Osteocyte (in vitro differentiated cells): ENCODE measurements at regions not wholly inside any gene's neighbourhood (a gene's known extent, or its start where the extent isn't known, plus 50 kb on each side); places are given as distances from the start of the nearest gene placed in this dataset.
"Not testable (repeated sequence)": the region's sequence is repeated elsewhere in the genome, so short reads cannot be mapped to it uniquely, and the experiment has no call there.

Experiments
- DNase-seq: peaks from one replicate; pipeline ENCODE4 v3.0.0; 2021; ENCODE audit warnings: mixed read lengths; ENCODE audit not compliant: unreplicated experiment; ENCODE audit errors: extremely low spot score
- H3K27ac Mint-ChIP-seq: one replicate; pipeline ENCODE4 v1.8.0; 2021; ENCODE audit warnings: mild to moderate bottlenecking, mixed read lengths; ENCODE audit not compliant: unreplicated experiment
- H3K27me3 Mint-ChIP-seq: one replicate; pipeline ENCODE4 v1.8.0; 2021; ENCODE audit warnings: mixed read lengths; ENCODE audit not compliant: unreplicated experiment
- H3K36me3 Mint-ChIP-seq: one replicate; pipeline ENCODE4 v1.8.0; 2021; ENCODE audit warnings: mixed read lengths; ENCODE audit not compliant: unreplicated experiment
- H3K4me1 Mint-ChIP-seq: one replicate; pipeline ENCODE4 v1.8.0; 2021; ENCODE audit warnings: mixed read lengths; ENCODE audit not compliant: unreplicated experiment
- H3K4me3 Mint-ChIP-seq: one replicate; pipeline ENCODE4 v1.8.0; 2021; ENCODE audit warnings: mild to moderate bottlenecking, moderate library complexity, mixed read lengths; ENCODE audit not compliant: unreplicated experiment
- H3K9me3 Mint-ChIP-seq: one replicate; pipeline ENCODE4 v1.8.0; 2021; ENCODE audit warnings: mixed read lengths; ENCODE audit not compliant: unreplicated experiment
- CTCF ChIP-seq: fragments of 200-600 bp; sonication (generic); IDR thresholded peaks from 2 replicates; pipeline ENCODE4 v1.5.0; 2021; ENCODE audit warnings: antibody characterized with exemption, mild to moderate bottlenecking, moderate library complexity

DNA sequence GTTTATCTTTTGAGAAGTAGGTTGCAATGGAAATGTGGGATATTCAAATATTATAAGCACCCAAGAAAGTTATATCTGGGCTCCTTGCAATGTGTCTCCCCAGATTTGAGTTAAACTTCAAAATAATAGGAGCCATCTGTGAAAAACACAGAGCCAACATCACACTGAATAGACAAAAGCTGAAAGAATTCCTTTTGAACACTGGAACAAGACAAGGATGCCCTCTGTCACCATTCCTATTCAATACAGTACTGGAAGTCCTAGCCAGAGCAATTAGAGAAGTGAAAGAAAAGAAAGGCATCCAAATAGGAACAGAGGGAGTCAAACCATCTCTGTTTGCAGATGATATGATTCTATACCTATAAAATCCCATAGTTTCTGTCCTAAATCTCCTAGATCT is 114.3 kb upstream of the IL1RAPL1 start:
- Mint-ChIP-seq H3K9me3 (peaks cover 64% of the 10 kb centered on the region), H3K36me3 (no peaks in the 10 kb centered on the region), H3K4me1 (no peaks in the 10 kb centered on the region), H3K4me3 (no peak overlapping the region), H3K27ac (no peak overlapping the region), H3K27me3 (no peaks in the 10 kb centered on the region)
- DNase-seq: no peak
- no peak for TF ChIP-seq CTCF

DNA sequence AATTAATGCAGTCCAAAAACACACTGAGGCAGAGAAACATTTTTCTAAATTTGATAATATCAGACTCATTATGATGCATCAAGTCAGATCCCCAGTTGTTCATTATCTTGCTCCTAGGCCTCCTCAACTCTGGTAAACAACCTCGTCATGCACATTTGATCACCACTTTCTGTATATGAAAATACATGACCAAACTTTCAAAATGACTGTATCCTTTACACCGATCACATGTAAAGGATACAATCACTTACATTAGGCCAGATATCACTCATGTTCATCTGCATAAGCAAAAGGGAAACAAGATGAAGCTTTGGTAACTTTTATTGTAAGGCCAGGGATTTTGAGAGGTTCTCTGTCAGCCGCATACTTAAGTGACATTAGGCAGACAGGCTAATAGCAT is 99.4 kb upstream of the IL1RAPL1 start:
- H3K9me3 Mint-ChIP-seq: peaks cover 34% of the 10 kb centered on the region
- no peak for DNase-seq
- no peaks in the 10 kb centered on the region for H3K4me1 Mint-ChIP-seq
- no peak overlapping the region for H3K4me3 Mint-ChIP-seq
- H3K27ac Mint-ChIP-seq: no peak overlapping the region
- TF ChIP-seq CTCF: no peak
- H3K36me3 Mint-ChIP-seq: no peaks in the 10 kb centered on the region
- no peaks in the 10 kb centered on the region for H3K27me3 Mint-ChIP-seq

DNA sequence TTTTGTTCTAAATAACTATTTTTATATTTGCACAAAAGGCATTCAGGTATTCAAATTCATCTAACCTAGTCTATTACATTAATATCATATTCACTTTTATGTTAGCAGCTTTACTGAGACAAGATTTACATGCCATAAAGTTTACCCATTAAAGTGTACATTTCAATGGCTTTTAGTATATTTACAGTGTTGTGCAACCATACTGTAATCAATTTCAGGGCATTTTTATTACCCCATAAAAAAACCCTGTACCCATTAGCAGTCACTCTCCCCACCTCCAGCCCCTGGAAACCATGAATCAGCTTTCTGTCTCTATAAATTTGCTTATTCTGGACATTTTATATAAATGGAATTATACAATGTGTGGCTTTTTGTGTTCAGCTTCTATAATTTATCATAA is 95.9 kb upstream of the IL1RAPL1 start:
- no peak overlapping the region for H3K4me3 Mint-ChIP-seq
- H3K27me3 Mint-ChIP-seq: no peaks in the 10 kb centered on the region
- no peaks in the 10 kb centered on the region for H3K4me1 Mint-ChIP-seq
- no peak for TF ChIP-seq CTCF
- no peak overlapping the region for H3K27ac Mint-ChIP-seq
- no peak for DNase-seq
- H3K36me3 Mint-ChIP-seq: no peaks in the 10 kb centered on the region
- peaks cover 40% of the 10 kb centered on the region for H3K9me3 Mint-ChIP-seq

DNA sequence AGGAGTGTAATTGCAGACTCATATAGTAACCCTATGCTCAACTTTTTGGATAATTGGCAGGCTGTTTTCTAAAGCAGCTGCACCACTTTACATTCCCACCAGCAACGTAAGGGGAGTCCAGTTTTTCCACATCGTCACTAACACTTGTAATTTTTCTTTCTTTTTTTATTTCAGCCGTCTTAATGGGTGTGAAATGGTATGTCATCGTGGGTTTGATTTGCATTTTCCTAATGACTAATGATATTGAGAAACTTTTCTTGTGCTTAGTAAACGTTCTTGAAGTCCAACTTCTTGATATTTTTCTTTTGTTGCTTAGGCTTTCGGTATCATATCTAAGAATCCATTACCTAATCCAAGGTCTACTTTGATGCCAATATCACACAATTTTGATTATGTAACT is 95.3 kb upstream of the IL1RAPL1 start:
- peaks cover 34% of the 10 kb centered on the region for H3K9me3 Mint-ChIP-seq
- H3K4me1 Mint-ChIP-seq: no peaks in the 10 kb centered on the region
- no peak for TF ChIP-seq CTCF
- no peak for DNase-seq
- H3K27ac Mint-ChIP-seq: no peak overlapping the region
- no peaks in the 10 kb centered on the region for H3K36me3 Mint-ChIP-seq
- H3K27me3 Mint-ChIP-seq: no peaks in the 10 kb centered on the region
- H3K4me3 Mint-ChIP-seq: no peak overlapping the region

DNA sequence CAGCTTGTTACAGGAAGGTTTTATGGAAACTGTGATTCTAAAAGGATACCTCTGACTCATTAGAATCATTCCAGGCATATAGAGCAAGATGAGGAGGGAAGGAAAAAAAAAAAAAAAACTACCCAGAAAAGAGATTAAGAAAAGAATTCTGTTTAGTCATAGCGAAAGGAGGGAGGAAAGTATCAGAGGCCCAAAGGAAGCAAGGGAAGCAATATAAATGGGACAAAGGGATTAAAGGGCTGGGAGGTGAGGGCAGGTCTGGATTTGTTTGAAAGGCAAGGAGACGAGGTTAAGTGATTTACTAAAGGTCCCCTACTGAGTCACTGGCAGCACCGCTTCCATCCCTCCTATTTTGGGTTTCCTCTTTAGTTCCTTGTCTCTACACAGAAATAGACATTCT is 88.6 kb upstream of the IL1RAPL1 start:
- no peak overlapping the region for H3K27ac Mint-ChIP-seq
- TF ChIP-seq CTCF: no peak
- H3K36me3 Mint-ChIP-seq: no peaks in the 10 kb centered on the region
- peaks cover 8% of the 10 kb centered on the region for H3K9me3 Mint-ChIP-seq
- H3K4me3 Mint-ChIP-seq: no peak overlapping the region
- no peaks in the 10 kb centered on the region for H3K27me3 Mint-ChIP-seq
- H3K4me1 Mint-ChIP-seq: no peaks in the 10 kb centered on the region
- no peak for DNase-seq

DNA sequence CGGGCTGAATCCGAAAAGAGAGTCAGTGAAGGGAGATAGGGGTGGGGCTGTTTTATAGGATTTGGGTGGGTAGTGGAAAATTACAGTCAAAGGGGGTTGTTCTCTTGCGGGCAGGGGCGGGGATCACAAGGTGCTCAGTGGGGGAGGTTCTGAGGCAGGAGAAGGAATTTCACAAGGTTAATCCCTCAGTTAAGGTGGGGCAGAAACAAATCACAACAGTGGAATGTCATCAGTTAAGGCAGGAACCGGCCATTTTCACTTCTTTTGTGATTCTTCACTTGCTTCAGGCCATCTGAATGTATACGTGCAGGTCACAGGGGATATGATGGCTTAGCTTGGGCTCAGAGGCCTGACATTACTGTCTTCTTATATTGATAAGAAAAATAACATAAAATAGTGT is 84.6 kb upstream of the IL1RAPL1 start:
- peaks cover 31% of the 10 kb centered on the region for H3K9me3 Mint-ChIP-seq
- H3K4me3 Mint-ChIP-seq, H3K27ac Mint-ChIP-seq, H3K36me3 Mint-ChIP-seq, H3K4me1 Mint-ChIP-seq, H3K27me3 Mint-ChIP-seq, DNase-seq: not testable (repeated sequence)

DNA sequence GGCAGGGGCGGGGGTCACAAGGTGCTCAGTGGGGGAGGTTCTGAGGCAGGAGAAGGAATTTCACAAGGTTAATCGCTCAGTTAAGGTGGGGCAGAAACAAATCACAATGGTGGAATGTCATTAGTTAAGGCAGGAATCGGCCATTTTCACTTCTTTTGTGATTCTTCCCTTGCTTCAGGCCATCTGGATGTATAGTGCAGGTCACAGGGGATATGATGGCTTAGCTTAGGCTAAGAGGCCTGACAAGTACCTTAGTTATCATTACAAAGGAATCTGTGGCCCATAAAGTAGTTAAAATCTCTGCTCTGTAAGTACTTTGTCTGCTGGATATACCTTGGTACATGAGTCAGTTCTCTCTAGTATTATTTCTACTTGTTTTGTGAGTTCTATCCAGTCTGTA is 79.6 kb upstream of the IL1RAPL1 start:
- peaks cover 31% of the 10 kb centered on the region for H3K9me3 Mint-ChIP-seq
- not testable (repeated sequence) for DNase-seq, H3K27ac Mint-ChIP-seq, H3K27me3 Mint-ChIP-seq, H3K4me1 Mint-ChIP-seq, H3K36me3 Mint-ChIP-seq, H3K4me3 Mint-ChIP-seq
